ENCODE measurements at regions not wholly inside any gene's neighbourhood (a gene's known extent, or its start where the extent isn't known, plus 50 kb on each side); places are given as distances from the start of the nearest gene placed in this dataset.

- TF ChIP-seq CTCF (IDR thresholded peaks at IDR 0.05) (no peak), POLR2A (IDR thresholded peaks at IDR 0.05) (no peak)
Observed at GRCh38 chr4:53886090-53886489, 178.3 kb downstream of the CHIC2 start.
